ENCODE measurements at regions not wholly inside any gene's neighbourhood (a gene's known extent, or its start where the extent isn't known, plus 50 kb on each side); places are given as distances from the start of the nearest gene placed in this dataset.

- TF ChIP-seq YY1 (IDR thresholded peaks at IDR 0.05; ENCODE audit: insufficient read depth, insufficient read length): no peak
- TF ChIP-seq ZNF274 (IDR thresholded peaks at IDR 0.05; ENCODE audit: low read depth, low read length): no peak
Measured at GRCh38 chr10:29033311-29033940, 255.4 kb upstream of the LYZL1 start.
